ENCODE measurements at regions not wholly inside any gene's neighbourhood (a gene's known extent, or its start where the extent isn't known, plus 50 kb on each side); places are given as distances from the start of the nearest gene placed in this dataset.

GRCh38 chr12:127237151-127237550 is 1029.8 kb upstream of the TMEM132C start:
- Histone ChIP-seq H3K27me3 (ENCODE audit: control insufficient read depth in 3 of 3, insufficient read depth in 3 of 3, low read depth in 1 of 3, low read length in 3 of 3) (peaks cover 0 to 2% (median 0%) of the 10 kb centered on the region in 3 experiments), H2AK5ac (ENCODE audit: low read depth, low read length) (no peak overlapping the region), H3K36me3 (replicated peaks in 1 of 2; ENCODE audit: control insufficient read depth in 2 of 2, insufficient read depth in 2 of 2, low read length in 2 of 2) (no peaks in the 10 kb centered on the region), H3K4me1 (ENCODE audit: control insufficient read depth in 2 of 2, insufficient read depth in 1 of 2, low read depth in 1 of 2, low read length in 2 of 2) (no peaks in the 10 kb centered on the region), H3K9me3 (replicated peaks in 1 of 2; ENCODE audit: control insufficient read depth in 2 of 2, insufficient read depth in 1 of 2, low read depth in 1 of 2, low read length in 2 of 2) (peaks cover 0 to 7% of the 10 kb centered on the region in 2 donors), H3K23ac (ENCODE audit: low read depth, low read length, poor library complexity) (no peak overlapping the region), H3K4me2 (ENCODE audit: insufficient read depth, low read length, poor library complexity, severe bottlenecking) (no peak overlapping the region), H2BK12ac (ENCODE audit: low read length) (no peak overlapping the region), H3K4ac (ENCODE audit: low read length) (no peak overlapping the region), H4K91ac (ENCODE audit: low read depth, low read length, poor library complexity) (no peak overlapping the region), H3K9ac (ENCODE audit: low read depth, low read length, poor library complexity) (no peak overlapping the region), H3K79me1 (ENCODE audit: low read depth, low read length) (no peaks in the 10 kb centered on the region), H3K27ac (replicated peaks; ENCODE audit: low read length) (no peak overlapping the region), H2BK120ac (ENCODE audit: low read depth, low read length) (no peak overlapping the region), H3K14ac (ENCODE audit: low read length) (no peak overlapping the region), H4K8ac (ENCODE audit: low read depth, low read length) (no peak overlapping the region), H2BK15ac (ENCODE audit: low read length) (no peak overlapping the region), H2BK5ac (ENCODE audit: low read length) (no peak overlapping the region), H3K4me3 (ENCODE audit: low read length in 2 of 2) (no peak overlapping the region), H2AFZ (ENCODE audit: low read length) (no peak overlapping the region), H3K18ac (ENCODE audit: low read length) (no peak overlapping the region)
- WGBS, 2 donors (ENCODE audit: extremely low coverage in 2 of 2, insufficient read length in 2 of 2, insufficient replicate concordance in 1 of 2): no CpG with 5 or more reads among the region's 9 CpGs
- DNase-seq (ENCODE audit: low spot score): no peak

- Histone ChIP-seq H2AK5ac (ENCODE audit: low read depth, low read length) (no peak overlapping the region), H3K23ac (ENCODE audit: low read depth, low read length, poor library complexity) (no peak overlapping the region), H3K27me3 (ENCODE audit: control insufficient read depth in 3 of 3, insufficient read depth in 3 of 3, low read depth in 1 of 3, low read length in 3 of 3) (peaks cover 0 to 2% (median 0%) of the 10 kb centered on the region in 3 experiments), H2BK120ac (ENCODE audit: low read depth, low read length) (no peak overlapping the region), H3K18ac (ENCODE audit: low read length) (no peak overlapping the region), H2BK12ac (ENCODE audit: low read length) (no peak overlapping the region), H4K8ac (ENCODE audit: low read depth, low read length) (no peak overlapping the region), H3K9me3 (replicated peaks in 1 of 2; ENCODE audit: control insufficient read depth in 2 of 2, insufficient read depth in 1 of 2, low read depth in 1 of 2, low read length in 2 of 2) (peaks cover 0 to 5% of the 10 kb centered on the region in 2 donors), H3K79me1 (ENCODE audit: low read depth, low read length) (no peaks in the 10 kb centered on the region), H3K14ac (ENCODE audit: low read length) (no peak overlapping the region), H3K4me1 (ENCODE audit: control insufficient read depth in 2 of 2, insufficient read depth in 1 of 2, low read depth in 1 of 2, low read length in 2 of 2) (no peaks in the 10 kb centered on the region), H3K27ac (replicated peaks; ENCODE audit: low read length) (no peak overlapping the region), H3K4me3 (ENCODE audit: low read length in 2 of 2) (no peak overlapping the region), H2AFZ (ENCODE audit: low read length) (no peak overlapping the region), H4K91ac (ENCODE audit: low read depth, low read length, poor library complexity) (no peak overlapping the region), H2BK15ac (ENCODE audit: low read length) (no peak overlapping the region), H3K36me3 (replicated peaks in 1 of 2; ENCODE audit: control insufficient read depth in 2 of 2, insufficient read depth in 2 of 2, low read length in 2 of 2) (no peaks in the 10 kb centered on the region), H3K4me2 (ENCODE audit: insufficient read depth, low read length, poor library complexity, severe bottlenecking) (no peak overlapping the region), H2BK5ac (ENCODE audit: low read length) (no peak overlapping the region), H3K9ac (ENCODE audit: low read depth, low read length, poor library complexity) (no peak overlapping the region), H3K4ac (ENCODE audit: low read length) (no peak overlapping the region)
- no CpG with 5 or more reads among the region's 4 CpGs for WGBS, 2 donors (ENCODE audit: extremely low coverage in 2 of 2, insufficient read length in 2 of 2, insufficient replicate concordance in 1 of 2)
- DNase-seq (ENCODE audit: low spot score): no peak
Measured at GRCh38 chr12:127238107-127238506, 1028.9 kb upstream of the TMEM132C start.

GRCh38 chr12:127239781-127240180 is 1027.2 kb upstream of the TMEM132C start:
- Histone ChIP-seq H3K23ac (ENCODE audit: low read depth, low read length, poor library complexity) (no peak overlapping the region), H3K9me3 (replicated peaks in 1 of 2; ENCODE audit: control insufficient read depth in 2 of 2, insufficient read depth in 1 of 2, low read depth in 1 of 2, low read length in 2 of 2) (peaks cover 0 to 5% of the 10 kb centered on the region in 2 donors), H4K8ac (ENCODE audit: low read depth, low read length) (no peak overlapping the region), H3K79me1 (ENCODE audit: low read depth, low read length) (no peaks in the 10 kb centered on the region), H3K18ac (ENCODE audit: low read length) (no peak overlapping the region), H3K4ac (ENCODE audit: low read length) (no peak overlapping the region), H3K36me3 (replicated peaks in 1 of 2; ENCODE audit: control insufficient read depth in 2 of 2, insufficient read depth in 2 of 2, low read length in 2 of 2) (no peaks in the 10 kb centered on the region), H4K91ac (ENCODE audit: low read depth, low read length, poor library complexity) (no peak overlapping the region), H2BK120ac (ENCODE audit: low read depth, low read length) (no peak overlapping the region), H3K4me2 (ENCODE audit: insufficient read depth, low read length, poor library complexity, severe bottlenecking) (no peak overlapping the region), H3K4me3 (ENCODE audit: low read length in 2 of 2) (no peak overlapping the region), H3K14ac (ENCODE audit: low read length) (no peak overlapping the region), H3K9ac (ENCODE audit: low read depth, low read length, poor library complexity) (no peak overlapping the region), H2AFZ (ENCODE audit: low read length) (no peak overlapping the region), H2BK5ac (ENCODE audit: low read length) (no peak overlapping the region), H2BK15ac (ENCODE audit: low read length) (no peak overlapping the region), H2BK12ac (ENCODE audit: low read length) (no peak overlapping the region), H3K27me3 (ENCODE audit: control insufficient read depth in 3 of 3, insufficient read depth in 3 of 3, low read depth in 1 of 3, low read length in 3 of 3) (peaks cover 0 to 2% (median 0%) of the 10 kb centered on the region in 3 experiments), H3K27ac (replicated peaks; ENCODE audit: low read length) (no peak overlapping the region), H2AK5ac (ENCODE audit: low read depth, low read length) (no peak overlapping the region), H3K4me1 (ENCODE audit: control insufficient read depth in 2 of 2, insufficient read depth in 1 of 2, low read depth in 1 of 2, low read length in 2 of 2) (no peaks in the 10 kb centered on the region)
- no peak for DNase-seq (ENCODE audit: low spot score)
- WGBS, 2 donors (ENCODE audit: extremely low coverage in 2 of 2, insufficient read length in 2 of 2, insufficient replicate concordance in 1 of 2): no CpG with 5 or more reads among the region's 6 CpGs

- H3K9me3 ChIP-seq (replicated peaks in 1 of 2; ENCODE audit: control insufficient read depth in 2 of 2, insufficient read depth in 1 of 2, low read depth in 1 of 2, low read length in 2 of 2): peaks cover 0 to 5% of the 10 kb centered on the region in 2 donors
- no peak for DNase-seq (ENCODE audit: low spot score)
- H2BK15ac ChIP-seq (ENCODE audit: low read length): no peak overlapping the region
- no peak overlapping the region for H3K4me3 ChIP-seq (ENCODE audit: low read length in 2 of 2)
- H4K91ac ChIP-seq (ENCODE audit: low read depth, low read length, poor library complexity): no peak overlapping the region
- no peak overlapping the region for H3K4ac ChIP-seq (ENCODE audit: low read length)
- H4K8ac ChIP-seq (ENCODE audit: low read depth, low read length): no peak overlapping the region
- H3K18ac ChIP-seq (ENCODE audit: low read length): no peak overlapping the region
- no peaks in the 10 kb centered on the region for H3K79me1 ChIP-seq (ENCODE audit: low read depth, low read length)
- H3K36me3 ChIP-seq (replicated peaks in 1 of 2; ENCODE audit: control insufficient read depth in 2 of 2, insufficient read depth in 2 of 2, low read length in 2 of 2): no peaks in the 10 kb centered on the region
- no peak overlapping the region for H3K14ac ChIP-seq (ENCODE audit: low read length)
- no peak overlapping the region for H3K27ac ChIP-seq (replicated peaks; ENCODE audit: low read length)
- no peak overlapping the region for H2BK120ac ChIP-seq (ENCODE audit: low read depth, low read length)
- H2BK5ac ChIP-seq (ENCODE audit: low read length): no peak overlapping the region
- no peak overlapping the region for H2AK5ac ChIP-seq (ENCODE audit: low read depth, low read length)
- H3K23ac ChIP-seq (ENCODE audit: low read depth, low read length, poor library complexity): no peak overlapping the region
- no peak overlapping the region for H3K4me2 ChIP-seq (ENCODE audit: insufficient read depth, low read length, poor library complexity, severe bottlenecking)
- H3K9ac ChIP-seq (ENCODE audit: low read depth, low read length, poor library complexity): no peak overlapping the region
- no peaks in the 10 kb centered on the region for H3K4me1 ChIP-seq (ENCODE audit: control insufficient read depth in 2 of 2, insufficient read depth in 1 of 2, low read depth in 1 of 2, low read length in 2 of 2)
- no peak overlapping the region for H2AFZ ChIP-seq (ENCODE audit: low read length)
- WGBS, 2 donors (ENCODE audit: extremely low coverage in 2 of 2, insufficient read length in 2 of 2, insufficient replicate concordance in 1 of 2): no CpG with 5 or more reads among the region's 6 CpGs
- H3K27me3 ChIP-seq (ENCODE audit: control insufficient read depth in 3 of 3, insufficient read depth in 3 of 3, low read depth in 1 of 3, low read length in 3 of 3): peaks cover 0 to 2% (median 0%) of the 10 kb centered on the region in 3 experiments
- no peak overlapping the region for H2BK12ac ChIP-seq (ENCODE audit: low read length)
Measured at GRCh38 chr12:127240249-127240929, 1026.6 kb upstream of the TMEM132C start.
